ENCODE measurements at regions not wholly inside any gene's neighbourhood (a gene's known extent, or its start where the extent isn't known, plus 50 kb on each side); places are given as distances from the start of the nearest gene placed in this dataset.
A peak's percentile ranks its signal among the peaks of the same experiment; 100 is the strongest.

DNA sequence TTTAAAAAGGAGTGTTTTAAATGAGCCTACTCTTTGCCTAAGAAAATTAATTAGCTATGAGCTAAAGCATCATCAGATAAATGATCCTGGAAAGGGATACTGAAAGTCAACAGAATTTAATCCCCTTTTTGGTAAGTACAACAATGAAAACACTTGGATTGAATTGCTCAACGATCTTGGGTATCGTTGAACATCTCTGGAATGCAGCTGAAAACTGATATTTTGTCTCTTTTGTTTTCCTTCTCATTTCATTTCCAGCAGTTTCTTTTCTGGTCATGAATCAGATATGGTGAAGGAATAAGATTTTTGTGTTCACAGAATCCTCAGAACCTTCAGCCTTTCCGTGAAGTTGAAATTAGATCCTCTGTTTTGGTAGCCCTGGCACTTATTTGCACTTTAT, 771.2 kb downstream of the FSCB start:
- Histone ChIP-seq H2AFZ (ENCODE audit: low read length) (no peak overlapping the region), H4K20me1 (ENCODE audit: insufficient read depth, low read length) (no peaks in the 10 kb centered on the region), H3K4me1 (ENCODE audit: insufficient read depth, low read length) (no peaks in the 10 kb centered on the region), H3K79me2 (ENCODE audit: insufficient read depth, low read length) (no peaks in the 10 kb centered on the region), H3K4me2 (ENCODE audit: low read depth, low read length) (no peak overlapping the region), H3K9ac (ENCODE audit: insufficient read depth, low read depth, low read length) (no peak overlapping the region), H3K27me3 (ENCODE audit: control insufficient read depth in 1 of 2, insufficient read depth in 2 of 2, low read length in 2 of 2) (no peaks in the 10 kb centered on the region; a peak in 2 of 5 replicates), H3K4me3 (replicated peaks in 1 of 3; ENCODE audit: insufficient read depth in 1 of 3, low read depth in 2 of 3, low read length in 3 of 3) (no peak overlapping the region), H3K36me3 (replicated peaks in 1 of 2; ENCODE audit: control insufficient read depth in 1 of 2, insufficient read depth in 2 of 2, low read length in 2 of 2) (no peaks in the 10 kb centered on the region), H3K9me3 (ENCODE audit: low read length) (no peaks in the 10 kb centered on the region), H3K27ac (ENCODE audit: extremely low read length, insufficient read depth, low read length) (no peak overlapping the region)
- intact Hi-C loops (cut with micrococcal nuclease; ENCODE audit: unreplicated experiment) (no loop called here), in situ Hi-C loops (cut with HindIII; ENCODE audit: extremely low pct_ligation_motif_present, low pct_unique_long_range_greater_than_20kb) (no loop called here)
- ATAC-seq, result no peak
- 16% methylated on average over 3 of the region's 3 CpGs for WGBS (ENCODE audit: low lambda C conversion rate)
- no peak for TF ChIP-seq MBD4 (IDR thresholded peaks at IDR 0.05; ENCODE audit: borderline replicate concordance, low read length)
- no peak for TF ChIP-seq SIX4 (CRISPR knock-in tag; IDR thresholded peaks at IDR 0.05)
- no peak for TF ChIP-seq SRY (CRISPR knock-in tag; IDR thresholded peaks at IDR 0.05)
- TF ChIP-seq KLF12 (CRISPR knock-in tag; IDR thresholded peaks at IDR 0.05; ENCODE audit: borderline replicate concordance), result no peak
- no peak for TF ChIP-seq NFIB (CRISPR knock-in tag; IDR thresholded peaks at IDR 0.05; ENCODE audit: borderline replicate concordance)
- TF ChIP-seq SP4 (CRISPR knock-in tag; IDR thresholded peaks at IDR 0.05), result no peak
- ChIA-PET POLR2A (no interaction called here), CTCF (ENCODE audit: low intra/inter-chr PET ratio, low total read pairs) (no interaction called here)
- DNase-seq (ENCODE audit: low spot score), result no peak
- FAIRE-seq, result no peak
- BruUV-seq (replicated peaks), result no TSS peak

DNA sequence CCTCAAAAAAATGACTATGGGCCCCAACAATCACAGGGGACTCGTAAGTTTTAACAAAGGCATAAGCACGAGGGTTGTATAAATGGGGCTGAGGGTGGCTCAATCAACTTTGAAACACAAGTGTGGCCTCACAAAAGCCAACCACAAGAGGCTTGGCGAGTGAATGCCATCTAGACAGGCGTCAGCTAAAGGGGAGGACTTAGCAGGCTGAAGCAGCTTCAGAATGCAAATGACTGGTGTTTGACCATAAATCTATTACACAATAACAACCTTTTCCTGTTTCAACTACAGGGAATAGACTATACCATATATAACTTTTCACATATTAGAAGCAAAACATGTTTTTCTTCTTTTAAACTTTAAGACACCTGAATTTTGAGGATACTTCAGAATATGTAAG, 777.9 kb downstream of the FSCB start:
- in situ Hi-C loops (cut with HindIII; ENCODE audit: extremely low pct_ligation_motif_present, low pct_unique_long_range_greater_than_20kb), result no loop called here
- intact Hi-C loops (cut with micrococcal nuclease; ENCODE audit: unreplicated experiment), result no loop called here
- Histone ChIP-seq H3K27ac (ENCODE audit: extremely low read length, insufficient read depth, low read length) (no peak overlapping the region), H3K36me3 (replicated peaks in 1 of 2; ENCODE audit: control insufficient read depth in 1 of 2, insufficient read depth in 2 of 2, low read length in 2 of 2) (no peaks in the 10 kb centered on the region), H3K4me3 (replicated peaks in 1 of 3; ENCODE audit: insufficient read depth in 1 of 3, low read depth in 2 of 3, low read length in 3 of 3) (no peak overlapping the region), H3K27me3 (ENCODE audit: control insufficient read depth in 1 of 2, insufficient read depth in 2 of 2, low read length in 2 of 2) (no peaks in the 10 kb centered on the region), H3K4me1 (ENCODE audit: insufficient read depth, low read length) (no peaks in the 10 kb centered on the region), H3K79me2 (ENCODE audit: insufficient read depth, low read length) (no peaks in the 10 kb centered on the region), H3K9me3 (ENCODE audit: low read length) (no peaks in the 10 kb centered on the region), H4K20me1 (ENCODE audit: insufficient read depth, low read length) (no peaks in the 10 kb centered on the region), H3K4me2 (ENCODE audit: low read depth, low read length) (no peak overlapping the region), H2AFZ (ENCODE audit: low read length) (no peak overlapping the region), H3K9ac (ENCODE audit: insufficient read depth, low read depth, low read length) (no peak overlapping the region)
- FAIRE-seq (no peak), ATAC-seq (peak; percentile 26; the same call in 1 of the 3 replicates), DNase-seq (ENCODE audit: low spot score) (peak; percentile 1)
- ChIA-PET POLR2A (no interaction called here), CTCF (ENCODE audit: low intra/inter-chr PET ratio, low total read pairs) (no interaction called here)
- TF ChIP-seq, protein P1, sequence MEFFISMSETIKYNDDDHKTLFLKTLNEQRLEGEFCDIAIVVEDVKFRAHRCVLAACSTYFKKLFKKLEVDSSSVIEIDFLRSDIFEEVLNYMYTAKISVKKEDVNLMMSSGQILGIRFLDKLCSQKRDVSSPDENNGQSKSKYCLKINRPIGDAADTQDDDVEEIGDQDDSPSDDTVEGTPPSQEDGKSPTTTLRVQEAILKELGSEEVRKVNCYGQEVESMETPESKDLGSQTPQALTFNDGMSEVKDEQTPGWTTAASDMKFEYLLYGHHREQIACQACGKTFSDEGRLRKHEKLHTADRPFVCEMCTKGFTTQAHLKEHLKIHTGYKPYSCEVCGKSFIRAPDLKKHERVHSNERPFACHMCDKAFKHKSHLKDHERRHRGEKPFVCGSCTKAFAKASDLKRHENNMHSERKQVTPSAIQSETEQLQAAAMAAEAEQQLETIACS (CRISPR knock-in tag; IDR thresholded peaks at IDR 0.05), result no peak
- peak; percentile 53; the same call in 1 of the 2 replicates for TF ChIP-seq CEBPB (IDR thresholded peaks at IDR 0.05; ENCODE audit: borderline replicate concordance, low read depth, low read length)
- BruUV-seq (replicated peaks), result no TSS peak
- 13% methylated on average over 4 of the region's 4 CpGs for WGBS (ENCODE audit: low lambda C conversion rate)
